SK-N-SH treated with all-trans-retinoic acid at 6 μM for 48 hours (cell line): ENCODE measurements at regions not wholly inside any gene's neighbourhood (a gene's known extent, or its start where the extent isn't known, plus 50 kb on each side); places are given as distances from the start of the nearest gene placed in this dataset.

ENCODE experiments used
- ISL1 ChIP-seq: fragments of 250-450 bp; sonication (Bioruptor Pico); IDR thresholded peaks from 2 replicates; pipeline ENCODE4 v2.1.2; 2022; ENCODE audit warnings: mild to moderate bottlenecking, moderate library complexity
- OSR1 ChIP-seq: fragments of 250-450 bp; sonication (Bioruptor Pico); IDR thresholded peaks from 2 replicates; pipeline ENCODE4 v1.8.0; 2022; ENCODE audit warnings: moderate library complexity, mild to moderate bottlenecking, inconsistent platforms
- RARB ChIP-seq: fragments of 250-450 bp; sonication (Bioruptor Pico); IDR thresholded peaks from 2 replicates; pipeline ENCODE4 v1.8.0; 2021; ENCODE audit warnings: mild to moderate bottlenecking, moderate library complexity
- TSHZ2 ChIP-seq: fragments of 250-450 bp; sonication (Bioruptor Pico); IDR thresholded peaks from 2 replicates; pipeline ENCODE4 v1.5.0; 2020; ENCODE audit warnings: mild to moderate bottlenecking, moderate library complexity
- ZC3H10 ChIP-seq: fragments of 250-450 bp; sonication (Bioruptor Pico); IDR thresholded peaks from 2 replicates; pipeline ENCODE4 v1.5.1; 2021; ENCODE audit warnings: mild to moderate bottlenecking, moderate library complexity
- ZFP3 ChIP-seq: fragments of 250-450 bp; sonication (Bioruptor Pico); IDR thresholded peaks from 2 replicates; pipeline ENCODE4 v1.5.0; 2020; ENCODE audit warnings: mild to moderate bottlenecking, moderate library complexity

GRCh38 chr12:87155621-87156020 is 873.6 kb downstream of the C12orf50 start:
- TF ChIP-seq TSHZ2 (CRISPR knock-in tag) (no peak), OSR1 (no peak), ISL1 (CRISPR knock-in tag) (no peak), RARB (CRISPR knock-in tag) (no peak), ZC3H10 (CRISPR knock-in tag) (no peak), ZFP3 (no peak)
